LHCN-M2 (cell line): ENCODE measurements at regions not wholly inside any gene's neighbourhood (a gene's known extent, or its start where the extent isn't known, plus 50 kb on each side); places are given as distances from the start of the nearest gene placed in this dataset.
"Not testable (repeated sequence)": the region's sequence is repeated elsewhere in the genome, so short reads cannot be mapped to it uniquely, and the experiment has no call there.

ENCODE experiments used
- DNase-seq: peaks from one replicate; pipeline ENCODE4 v3.0.0-alpha.2; 2012; ENCODE audit warnings: low read depth

DNA sequence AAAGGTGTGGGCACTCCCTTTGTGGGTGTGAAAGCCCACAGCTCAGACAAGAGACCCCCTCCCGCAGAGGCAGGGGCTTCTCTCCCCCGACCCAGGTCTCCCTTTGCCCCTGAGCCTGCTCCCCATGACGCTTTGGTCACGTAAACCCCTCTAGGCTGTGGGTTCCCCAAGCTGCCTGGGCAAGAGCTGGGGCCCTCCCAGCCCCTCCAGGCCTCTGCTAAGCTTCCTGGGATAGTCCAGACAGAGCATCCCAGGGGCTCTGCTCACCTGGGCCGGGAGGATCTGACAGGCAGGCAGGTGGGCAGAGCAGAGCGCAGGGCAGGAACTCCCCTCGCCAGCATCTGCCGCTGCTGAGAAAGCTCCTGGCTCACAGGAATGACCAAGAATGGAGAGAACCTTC is 177.3 kb downstream of the BANP start:
- DNase-seq = no peak

GRCh38 chr16:88129133-88129532 is 177.9 kb downstream of the BANP start:
- DNase-seq = not testable (repeated sequence)

- DNase-seq = no peak
These were observed 178.8 kb downstream of the BANP start for GRCh38 chr16:88130016-88130415.

GRCh38 chr16:88130681-88131080 is 179.4 kb downstream of the BANP start:
- no peak for DNase-seq

DNA sequence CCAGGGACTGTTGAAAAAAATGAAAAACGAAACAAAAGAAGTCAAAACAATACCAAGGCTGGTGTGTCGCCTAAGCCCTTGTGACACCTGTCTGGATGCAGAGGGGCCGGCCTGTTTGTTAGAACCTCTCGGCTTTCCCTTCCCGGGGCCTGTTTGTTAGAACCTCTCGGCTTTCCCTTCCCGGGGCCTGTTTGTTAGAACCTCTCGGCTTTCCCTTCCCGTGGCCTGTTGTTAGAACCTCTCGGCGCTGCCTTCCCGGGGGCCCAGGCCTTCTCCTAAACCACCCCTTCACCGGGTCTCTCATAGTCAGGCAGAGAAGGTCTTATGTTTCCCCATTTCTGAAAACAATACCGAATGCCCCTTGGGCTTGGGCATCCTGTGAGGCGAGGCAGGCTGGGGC is 180.0 kb downstream of the BANP start:
- DNase-seq = no peak

GRCh38 chr16:88131966-88132365 is 180.7 kb downstream of the BANP start:
- DNase-seq = no peak

- DNase-seq = no peak
These were observed 181.7 kb downstream of the BANP start for GRCh38 chr16:88132836-88133506.

DNA sequence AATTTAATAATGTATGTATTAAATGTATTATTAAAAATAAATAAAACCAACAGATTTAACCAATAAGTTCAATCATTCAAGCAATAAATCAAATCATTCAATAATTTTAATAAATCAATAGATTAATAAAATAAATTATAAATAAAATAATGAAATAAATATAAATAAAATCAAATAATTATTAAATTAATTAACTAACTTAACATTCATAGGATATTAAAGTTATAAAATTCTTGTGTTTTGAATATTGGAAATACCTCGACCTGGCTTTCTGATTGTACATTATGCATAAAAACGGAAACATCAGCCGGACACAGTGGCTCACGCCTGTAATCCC is 182.2 kb downstream of the BANP start:
- no peak for DNase-seq

GRCh38 chr16:88134172-88134898 is 183.1 kb downstream of the BANP start:
- DNase-seq = not testable (repeated sequence)

GRCh38 chr16:88134899-88135682 is 183.9 kb downstream of the BANP start:
- DNase-seq = not testable (repeated sequence)

- DNase-seq = not testable (repeated sequence)
These were observed 185.0 kb downstream of the BANP start for GRCh38 chr16:88136211-88136713.

GRCh38 chr16:88136939-88137338 is 185.7 kb downstream of the BANP start:
- DNase-seq = not testable (repeated sequence)

- not testable (repeated sequence) for DNase-seq
These were observed 187.9 kb downstream of the BANP start for GRCh38 chr16:88139141-88139540.

DNA sequence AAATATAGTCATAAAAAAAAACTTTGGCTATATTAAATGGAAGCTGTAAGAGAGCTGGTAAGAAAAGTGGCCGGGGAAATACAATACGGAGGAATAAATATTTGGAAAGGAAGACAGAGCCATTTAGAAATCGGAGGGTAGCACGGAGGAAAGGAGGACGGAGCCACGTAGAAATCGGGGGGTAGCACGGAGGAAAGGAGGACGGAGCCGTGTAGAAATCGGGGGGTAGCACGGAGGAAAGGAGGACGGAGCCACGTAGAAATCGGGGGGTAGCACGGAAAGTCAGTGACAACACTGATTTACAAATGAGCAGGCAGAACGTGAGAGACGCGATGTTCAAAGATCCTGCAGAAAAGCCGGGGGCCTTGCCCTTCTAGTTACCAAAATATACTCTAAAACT is 189.0 kb downstream of the BANP start:
- DNase-seq = not testable (repeated sequence)

DNA sequence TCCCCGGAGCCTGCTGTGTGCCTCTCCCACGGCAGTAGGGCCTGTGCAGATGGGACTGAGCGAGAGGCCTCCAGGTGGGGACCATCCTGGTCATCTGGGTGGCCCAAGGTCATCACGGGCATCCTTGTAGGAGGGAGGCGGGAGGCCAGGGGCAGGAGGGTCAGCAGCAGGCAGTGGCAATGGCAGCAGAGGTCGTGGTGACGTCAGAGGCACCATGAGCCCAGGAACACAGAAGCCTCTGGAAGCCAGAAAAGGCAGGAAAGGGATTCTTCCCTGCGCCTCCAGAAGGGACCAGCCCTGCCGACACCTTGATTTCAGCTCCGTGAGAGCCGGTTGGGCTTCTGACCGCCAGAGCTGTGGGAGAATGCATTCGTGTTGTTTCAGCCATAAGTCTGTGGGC is 190.3 kb downstream of the BANP start:
- no peak for DNase-seq

DNA sequence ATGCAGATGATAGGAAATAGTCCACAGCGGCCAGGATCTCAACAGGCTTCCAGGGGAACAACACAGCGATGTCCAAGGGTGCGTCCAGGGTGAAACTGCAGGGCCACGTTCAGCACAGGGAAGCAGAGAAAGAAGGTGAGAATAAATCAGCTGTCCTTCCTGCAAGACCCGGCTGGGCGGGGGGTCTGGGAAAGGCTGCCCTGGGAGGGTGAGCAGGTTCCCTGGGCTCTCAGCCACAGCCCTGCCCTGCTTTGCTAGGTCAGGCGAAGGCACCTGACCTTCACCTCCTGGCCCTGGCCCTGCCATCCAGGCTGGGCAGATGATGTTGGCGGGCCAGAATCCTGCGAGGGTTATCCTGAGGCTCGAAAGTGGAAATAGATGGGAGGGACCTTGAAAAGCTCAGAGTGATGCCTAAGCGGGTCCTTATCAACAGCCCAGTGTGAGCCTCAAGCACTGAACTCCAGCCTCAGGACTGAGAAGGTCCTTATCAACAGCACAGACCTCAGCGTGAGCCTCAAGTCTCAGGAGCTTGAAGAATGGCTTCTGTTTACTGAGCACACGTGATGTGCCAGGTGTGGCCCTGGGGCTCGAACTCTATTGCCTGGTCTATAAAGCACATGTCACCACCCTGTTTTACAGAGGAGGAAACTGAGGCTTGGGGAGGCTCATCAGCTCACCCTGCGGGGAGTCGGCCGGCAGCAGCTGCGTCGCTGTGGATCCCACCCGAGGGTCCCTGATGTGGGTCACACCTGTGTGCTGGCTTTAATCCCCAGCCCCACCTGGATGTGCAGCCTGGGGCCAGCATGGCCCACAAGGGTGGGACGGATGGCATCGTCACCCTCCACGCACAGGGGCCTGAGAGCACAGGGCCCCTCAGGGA is 191.1 kb downstream of the BANP start:
- not testable (repeated sequence) for DNase-seq

DNA sequence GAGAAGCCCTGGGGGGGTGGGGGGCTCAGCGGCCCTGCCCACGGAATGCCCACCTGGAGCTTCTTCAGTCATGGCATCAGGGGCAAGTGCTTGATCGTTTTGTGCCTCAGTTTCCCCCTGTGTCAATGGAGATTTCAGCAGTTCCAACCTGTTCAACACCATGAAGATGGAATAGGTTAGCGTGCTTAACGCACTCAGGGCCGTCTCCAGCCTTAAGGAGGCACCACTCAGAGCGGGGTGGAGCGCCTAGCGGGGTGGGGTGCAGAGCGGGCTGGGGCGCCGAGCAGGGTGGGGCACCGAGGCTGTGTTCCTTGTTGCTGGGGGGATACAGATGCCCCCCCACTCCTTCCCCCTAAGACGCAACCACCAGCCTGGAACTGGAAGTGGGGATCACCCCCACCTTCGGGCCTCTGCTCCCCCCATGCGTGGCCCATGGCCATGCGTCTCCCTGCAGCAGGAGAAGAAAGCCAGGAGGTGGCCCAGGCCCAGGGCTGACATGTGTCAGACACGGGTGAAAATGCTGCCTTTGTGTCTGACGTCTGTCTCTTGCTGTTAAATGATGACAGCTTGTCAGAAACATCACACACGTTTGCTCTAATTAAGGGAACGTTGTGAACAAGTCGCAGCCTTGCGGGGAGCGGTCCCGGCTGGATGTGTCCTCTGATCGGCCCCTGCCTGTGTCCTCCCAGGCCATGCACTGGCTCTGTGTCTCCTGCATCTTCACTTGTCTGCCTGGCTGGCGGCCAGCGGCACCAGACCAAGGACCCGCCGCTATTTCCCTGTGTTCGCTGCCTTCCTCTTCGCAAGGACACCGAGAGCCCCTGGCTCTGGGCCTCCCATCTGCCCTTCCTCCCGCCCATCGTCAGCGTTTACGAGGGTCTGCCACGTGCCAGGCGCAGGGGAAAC is 192.1 kb downstream of the BANP start:
- not testable (repeated sequence) for DNase-seq

DNA sequence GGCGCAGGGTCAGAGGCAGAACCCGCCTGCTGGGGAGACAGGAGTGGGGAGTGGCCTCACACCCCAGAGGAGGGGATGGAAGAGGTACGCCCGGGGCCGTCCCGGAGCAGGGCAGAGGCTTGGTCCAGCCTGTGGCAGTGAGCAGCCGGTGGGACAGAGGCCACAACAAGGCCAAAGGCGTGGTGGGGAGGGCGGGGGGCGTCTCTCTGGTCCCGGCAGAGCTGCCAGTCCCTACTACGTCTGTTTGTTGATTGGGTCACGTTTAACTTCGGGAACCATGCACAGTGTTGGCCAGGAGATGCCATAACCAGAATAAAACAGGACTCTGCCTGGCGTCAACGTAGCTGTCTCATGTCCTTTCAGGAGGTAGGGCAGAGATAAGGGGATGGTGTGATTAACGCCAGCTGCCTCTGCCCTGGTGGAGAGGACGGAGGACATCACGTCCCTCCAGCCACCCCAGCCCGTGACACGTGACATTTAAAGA is 192.8 kb downstream of the BANP start:
- no peak for DNase-seq

GRCh38 chr16:88145376-88145775 is 194.1 kb downstream of the BANP start:
- not testable (repeated sequence) for DNase-seq

- not testable (repeated sequence) for DNase-seq
These were observed 194.7 kb downstream of the BANP start for GRCh38 chr16:88145824-88146405.
